PC-9 (cell line): ENCODE measurements at regions not wholly inside any gene's neighbourhood (a gene's known extent, or its start where the extent isn't known, plus 50 kb on each side); places are given as distances from the start of the nearest gene placed in this dataset.
"Not testable (repeated sequence)": the region's sequence is repeated elsewhere in the genome, so short reads cannot be mapped to it uniquely, and the experiment has no call there.

Experiments
- BruUV-seq: library from RNA; stranded (reverse); fragments of 400-500 nt; replicated peaks from 2 replicates; lab custom pipeline; 2021; lab: Mats Ljungman, UMichigan
- CTCF ChIA-PET: fragments of 300-600 bp; sonication (Branson Sonifier 250); formaldehyde crosslinking; loops from one replicate; lab custom pipeline; 2022; ENCODE audit warnings: antibody characterized with exemption; lab: Charles Lee
- POLR2A ChIA-PET: fragments of 300-600 bp; sonication (Branson Sonifier 250); formaldehyde crosslinking; loops from one replicate; lab custom pipeline; 2022; ENCODE audit warnings: antibody characterized with exemption; ENCODE audit not compliant: unreplicated experiment; lab: Charles Lee
- DNase-seq, 2 experiments: peaks; one replicate each; pipeline versions ENCODE4 v3.0.0 to v3.0.0-alpha.2; 2015 to 2022; ENCODE audit warnings: mixed read lengths in 1 of 2
- H2AFZ ChIP-seq: fragments of 200-600 bp; sonication (generic); 2 replicates; pipeline ENCODE4 v1.8.1; 2017; ENCODE audit warnings: antibody characterized with exemption
- H3F3A ChIP-seq: fragments of 200-600 bp; sonication (generic); 2 replicates; pipeline ENCODE4 v1.8.1; 2017; ENCODE audit warnings: antibody characterized with exemption, mild to moderate bottlenecking, low read depth; ENCODE audit not compliant: insufficient read depth
- H3K27ac ChIP-seq: fragments of 200-600 bp; sonication (generic); 2 replicates; pipeline ENCODE4 v1.6.1; 2016; ENCODE audit warnings: mixed run types
- H3K27me3 ChIP-seq: fragments of 200-600 bp; sonication (generic); 2 replicates; pipeline ENCODE4 v1.6.1; 2016; ENCODE audit warnings: low read depth, mixed run types; ENCODE audit not compliant: insufficient read depth
- H3K36me3 ChIP-seq: fragments of 200-600 bp; sonication (generic); 2 replicates; pipeline ENCODE4 v1.6.1; 2016; ENCODE audit warnings: low read depth, mixed run types
- H3K4me1 ChIP-seq: fragments of 200-600 bp; sonication (generic); replicated peaks from 2 replicates; pipeline ENCODE4 v1.6.1; 2016; ENCODE audit warnings: mixed run types; ENCODE audit not compliant: insufficient read depth
- H3K4me2 ChIP-seq: fragments of 200-600 bp; sonication (generic); 2 replicates; pipeline ENCODE4 v1.6.1; 2017; ENCODE audit warnings: mixed run types
- H3K4me3 ChIP-seq: fragments of 200-600 bp; sonication (generic); 2 replicates; pipeline ENCODE4 v1.6.1; 2016; ENCODE audit warnings: mixed run types
- H3K79me2 ChIP-seq: fragments of 200-600 bp; sonication (generic); 2 replicates; pipeline ENCODE4 v1.6.1; 2017; ENCODE audit warnings: low read depth, mixed run types
- H3K9me2 ChIP-seq: fragments of 200-600 bp; sonication (generic); 2 replicates; pipeline ENCODE4 v1.8.1; 2017; ENCODE audit warnings: mild to moderate bottlenecking; ENCODE audit not compliant: insufficient read depth
- H3K9me3 ChIP-seq: fragments of 200-600 bp; sonication (generic); 2 replicates; pipeline ENCODE4 v1.8.1; 2016; ENCODE audit warnings: low read depth; ENCODE audit not compliant: insufficient read depth
- H4K20me1 ChIP-seq: fragments of 200-600 bp; sonication (generic); 2 replicates; pipeline ENCODE4 v1.8.1; 2017; ENCODE audit not compliant: insufficient read depth
- CTCF ChIP-seq: fragments of 200-600 bp; sonication (generic); conservative IDR thresholded peaks from 2 replicates; pipeline ENCODE4 v1.6.1; 2017; ENCODE audit warnings: mixed run types, antibody characterized with exemption, mild to moderate bottlenecking, moderate library complexity
- EZH2 ChIP-seq: fragments of 200-600 bp; sonication (generic); IDR thresholded peaks from 2 replicates; pipeline ENCODE4 v1.8.0; 2017; ENCODE audit warnings: antibody characterized with exemption, low read depth
- intact Hi-C: fragments of 100-400 bp; cut with micrococcal nuclease; formaldehyde crosslinking; loops from one replicate; pipeline ENCODE4 v1.10.0; 2022; ENCODE audit not compliant: unreplicated experiment

GRCh38 chr10:28397229-28397628 lies 94.4 kb upstream of the MPP7 start:
- intact Hi-C loops: no loop called here
- BruUV-seq: no TSS peak
- H3K27ac ChIP-seq: no peak overlapping the region

GRCh38 chr10:28400176-28400575 lies 97.3 kb upstream of the MPP7 start:
- intact Hi-C loops: no loop called here
- ChIA-PET CTCF (no interaction called here), POLR2A (no interaction called here)
- no peaks in the 10 kb centered on the region for H3K9me2 ChIP-seq
- H3K9me3 ChIP-seq: no peaks in the 10 kb centered on the region
- H4K20me1 ChIP-seq: no peaks in the 10 kb centered on the region
- no peak for TF ChIP-seq CTCF
- no peak for TF ChIP-seq EZH2
- H3K4me2 ChIP-seq: no peak overlapping the region
- BruUV-seq: no TSS peak
- no peak overlapping the region for H3K27ac ChIP-seq
- no peak for DNase-seq
- H3F3A ChIP-seq: no peaks in the 10 kb centered on the region
- H2AFZ ChIP-seq: no peak overlapping the region
- no peaks in the 10 kb centered on the region for H3K4me1 ChIP-seq
- peaks cover 23% of the 10 kb centered on the region for H3K27me3 ChIP-seq
- H3K4me3 ChIP-seq: no peak overlapping the region
- H3K79me2 ChIP-seq: no peaks in the 10 kb centered on the region
- no peaks in the 10 kb centered on the region for H3K36me3 ChIP-seq

More at GRCh38 chr10:28397229-28397628, 94.4 kb upstream of the MPP7 start:
- H3K4me1 ChIP-seq: no peaks in the 10 kb centered on the region
- H3K36me3 ChIP-seq: no peaks in the 10 kb centered on the region
- no peak for DNase-seq
- H3F3A ChIP-seq: no peaks in the 10 kb centered on the region
- no peak overlapping the region for H3K4me3 ChIP-seq
- no peaks in the 10 kb centered on the region for H4K20me1 ChIP-seq
- no peak overlapping the region for H2AFZ ChIP-seq
- no peaks in the 10 kb centered on the region for H3K79me2 ChIP-seq
- ChIA-PET POLR2A (no interaction called here), CTCF (no interaction called here)
- peaks cover 23% of the 10 kb centered on the region for H3K27me3 ChIP-seq
- H3K9me3 ChIP-seq: no peaks in the 10 kb centered on the region
- no peaks in the 10 kb centered on the region for H3K9me2 ChIP-seq
- TF ChIP-seq EZH2 (no peak), CTCF (no peak)
- H3K4me2 ChIP-seq: no peak overlapping the region

GRCh38 chr10:28400681-28401080 lies 97.8 kb upstream of the MPP7 start:
- H3K4me2 ChIP-seq: no peak overlapping the region
- ChIA-PET POLR2A (no interaction called here), CTCF (no interaction called here)
- H3F3A ChIP-seq: no peaks in the 10 kb centered on the region
- no peaks in the 10 kb centered on the region for H3K79me2 ChIP-seq
- no peak for DNase-seq
- no peak overlapping the region for H2AFZ ChIP-seq
- no peaks in the 10 kb centered on the region for H3K36me3 ChIP-seq
- no TSS peak for BruUV-seq
- intact Hi-C loops: no loop called here
- no peak overlapping the region for H3K4me3 ChIP-seq
- no peak overlapping the region for H3K27ac ChIP-seq
- H3K27me3 ChIP-seq: peaks cover 23% of the 10 kb centered on the region
- TF ChIP-seq CTCF: no peak
- no peak for TF ChIP-seq EZH2
- H4K20me1 ChIP-seq: no peaks in the 10 kb centered on the region
- no peaks in the 10 kb centered on the region for H3K9me2 ChIP-seq
- H3K9me3 ChIP-seq: no peaks in the 10 kb centered on the region
- H3K4me1 ChIP-seq: no peaks in the 10 kb centered on the region

- H3K27ac ChIP-seq, H3K9me3 ChIP-seq, H3K4me2 ChIP-seq, H2AFZ ChIP-seq, H3K4me3 ChIP-seq, BruUV-seq, H3F3A ChIP-seq, H3K9me2 ChIP-seq, H4K20me1 ChIP-seq, H3K36me3 ChIP-seq, CTCF ChIA-PET, DNase-seq, H3K79me2 ChIP-seq, H3K4me1 ChIP-seq, intact Hi-C loops: not testable (repeated sequence)
- peaks cover 12% of the 10 kb centered on the region; the same call in 1 of the 2 replicates for H3K27me3 ChIP-seq
- POLR2A ChIA-PET: interaction anchor here (0.6 kb wide), 1 partner anchor 105 kb away, joined by 3 read pairs; no protein-coding TSS in a partner anchor
These were observed 99.8 kb upstream of the MPP7 start for GRCh38 chr10:28402611-28403073.
